ENCODE measurements at regions not wholly inside any gene's neighbourhood (a gene's known extent, or its start where the extent isn't known, plus 50 kb on each side); places are given as distances from the start of the nearest gene placed in this dataset.

DNA sequence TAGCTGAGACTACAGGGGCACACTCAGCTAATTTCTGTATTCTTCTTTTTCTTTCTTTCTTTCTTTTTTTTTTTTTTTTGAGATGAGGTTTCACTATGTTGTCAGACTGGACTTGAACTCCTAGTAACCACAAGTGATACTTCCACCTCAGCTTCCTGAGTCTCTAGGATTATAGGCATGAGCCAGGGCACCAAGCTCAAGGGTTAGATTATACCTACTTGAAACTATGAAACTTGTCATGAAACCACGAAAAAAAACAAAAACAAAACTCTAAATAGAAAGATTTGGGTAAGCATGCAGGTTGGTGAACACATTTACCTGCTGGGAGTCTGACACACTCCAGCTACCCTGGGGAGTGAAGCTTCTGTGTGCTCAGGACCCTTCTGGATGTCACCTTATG is 2250.4 kb downstream of the MRPL39 start:
- TF ChIP-seq, protein P1, sequence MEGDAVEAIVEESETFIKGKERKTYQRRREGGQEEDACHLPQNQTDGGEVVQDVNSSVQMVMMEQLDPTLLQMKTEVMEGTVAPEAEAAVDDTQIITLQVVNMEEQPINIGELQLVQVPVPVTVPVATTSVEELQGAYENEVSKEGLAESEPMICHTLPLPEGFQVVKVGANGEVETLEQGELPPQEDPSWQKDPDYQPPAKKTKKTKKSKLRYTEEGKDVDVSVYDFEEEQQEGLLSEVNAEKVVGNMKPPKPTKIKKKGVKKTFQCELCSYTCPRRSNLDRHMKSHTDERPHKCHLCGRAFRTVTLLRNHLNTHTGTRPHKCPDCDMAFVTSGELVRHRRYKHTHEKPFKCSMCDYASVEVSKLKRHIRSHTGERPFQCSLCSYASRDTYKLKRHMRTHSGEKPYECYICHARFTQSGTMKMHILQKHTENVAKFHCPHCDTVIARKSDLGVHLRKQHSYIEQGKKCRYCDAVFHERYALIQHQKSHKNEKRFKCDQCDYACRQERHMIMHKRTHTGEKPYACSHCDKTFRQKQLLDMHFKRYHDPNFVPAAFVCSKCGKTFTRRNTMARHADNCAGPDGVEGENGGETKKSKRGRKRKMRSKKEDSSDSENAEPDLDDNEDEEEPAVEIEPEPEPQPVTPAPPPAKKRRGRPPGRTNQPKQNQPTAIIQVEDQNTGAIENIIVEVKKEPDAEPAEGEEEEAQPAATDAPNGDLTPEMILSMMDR (IDR thresholded peaks at IDR 0.05), result no peak
- TF ChIP-seq POLR2A (IDR thresholded peaks at IDR 0.05) (no peak), POLR2AphosphoS5 (IDR thresholded peaks at IDR 0.05) (no peak)

Data from transverse colon (tissue), 4 donors.